AG09319 (cell line): ENCODE measurements at regions not wholly inside any gene's neighbourhood (a gene's known extent, or its start where the extent isn't known, plus 50 kb on each side); places are given as distances from the start of the nearest gene placed in this dataset.

Experiments used
- DNase-seq: peaks from one replicate; pipeline ENCODE4 v3.0.0-alpha.2; 2010; ENCODE audit warnings: low read depth; ENCODE audit errors: extremely low read depth
- CTCF ChIP-seq: IDR thresholded peaks from 2 replicates; pipeline ENCODE4 v1.5.1; 2011; ENCODE audit warnings: low read depth, mild to moderate bottlenecking, inconsistent platforms, low read length, moderate library complexity

GRCh38 chr16:65781855-65782254 is 584.6 kb upstream of the CDH5 start:
- TF ChIP-seq CTCF: no peak
- DNase-seq: no peak

GRCh38 chr16:65781363-65781762 is 585.1 kb upstream of the CDH5 start:
- DNase-seq: no peak
- no peak for TF ChIP-seq CTCF

GRCh38 chr16:65779201-65779600 is 587.3 kb upstream of the CDH5 start:
- no peak for TF ChIP-seq CTCF
- DNase-seq: no peak

- TF ChIP-seq CTCF: no peak
Observed at GRCh38 chr16:65776639-65777183, 589.8 kb upstream of the CDH5 start.

GRCh38 chr16:65775829-65776228 is 590.7 kb upstream of the CDH5 start:
- no peak for DNase-seq
- no peak for TF ChIP-seq CTCF

More at GRCh38 chr16:65776639-65777183, 589.8 kb upstream of the CDH5 start:
- no peak for DNase-seq

- TF ChIP-seq CTCF: no peak
- DNase-seq: no peak
Observed at GRCh38 chr16:65774350-65774749, 592.1 kb upstream of the CDH5 start.

- no peak for TF ChIP-seq CTCF
- no peak for DNase-seq
Observed at GRCh38 chr16:65773301-65773874, 593.1 kb upstream of the CDH5 start.
